LNCaP clone FGC (cell line): ENCODE measurements at regions not wholly inside any gene's neighbourhood (a gene's known extent, or its start where the extent isn't known, plus 50 kb on each side); places are given as distances from the start of the nearest gene placed in this dataset.

ENCODE experiments used
- DNase-seq: peaks from one replicate; pipeline ENCODE4 v3.0.0-alpha.2; 2011; ENCODE audit warnings: low read depth
- H3K4me3 ChIP-seq: 2 replicates; pipeline ENCODE4 v1.5.1; 2011; ENCODE audit warnings: mild to moderate bottlenecking, low read depth, low read length, control low read depth
- TF ChIP-seq, protein P1 (sequence below): IDR thresholded peaks from 2 replicates; pipeline ENCODE4 v1.5.1; 2012; ENCODE audit warnings: mild to moderate bottlenecking; ENCODE audit not compliant: control insufficient read depth, insufficient read depth; ENCODE audit errors: extremely low read depth

DNA sequence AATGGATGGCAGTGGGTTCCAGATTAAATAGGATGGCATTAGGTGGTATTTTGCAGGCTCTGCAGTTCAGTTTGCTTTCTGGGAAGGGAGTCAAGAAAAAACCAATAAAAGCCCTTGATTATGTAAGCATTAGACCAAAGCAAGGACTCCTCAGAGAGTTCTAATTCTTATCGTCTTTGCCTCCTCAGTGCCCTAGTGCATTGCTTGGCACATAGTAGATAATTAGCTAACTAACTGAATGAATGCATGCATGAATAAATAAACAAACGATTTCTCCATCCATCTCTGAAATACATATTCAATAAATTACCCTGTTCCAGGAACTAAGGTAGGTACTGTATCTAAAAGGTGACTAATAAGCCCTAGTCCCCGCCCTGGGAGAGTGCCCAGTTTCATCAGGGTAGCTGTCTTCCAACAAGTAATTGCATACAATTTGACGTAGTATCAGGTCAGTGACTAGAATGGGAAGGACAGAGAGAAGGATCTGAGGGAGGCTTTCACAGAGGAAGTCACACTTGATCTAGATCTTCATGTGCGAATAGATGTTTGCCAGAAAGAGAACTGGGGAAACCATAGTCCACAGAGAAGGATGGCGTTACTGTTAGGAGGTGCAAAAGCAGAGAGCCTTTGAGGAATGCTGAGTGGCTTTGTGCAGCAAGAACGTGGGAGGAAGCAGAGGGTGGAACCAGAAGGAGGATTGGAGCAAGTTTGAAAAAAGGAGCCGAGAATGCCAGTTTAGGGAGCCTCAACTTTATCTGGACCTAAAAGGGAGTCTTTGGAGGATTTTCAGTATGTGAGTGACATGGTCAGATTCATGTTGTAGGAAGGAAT, 111.4 kb downstream of the TBX19 start:
- no peak overlapping the region for H3K4me3 ChIP-seq
- peak; percentile 90 for DNase-seq
- TF ChIP-seq, protein P1, sequence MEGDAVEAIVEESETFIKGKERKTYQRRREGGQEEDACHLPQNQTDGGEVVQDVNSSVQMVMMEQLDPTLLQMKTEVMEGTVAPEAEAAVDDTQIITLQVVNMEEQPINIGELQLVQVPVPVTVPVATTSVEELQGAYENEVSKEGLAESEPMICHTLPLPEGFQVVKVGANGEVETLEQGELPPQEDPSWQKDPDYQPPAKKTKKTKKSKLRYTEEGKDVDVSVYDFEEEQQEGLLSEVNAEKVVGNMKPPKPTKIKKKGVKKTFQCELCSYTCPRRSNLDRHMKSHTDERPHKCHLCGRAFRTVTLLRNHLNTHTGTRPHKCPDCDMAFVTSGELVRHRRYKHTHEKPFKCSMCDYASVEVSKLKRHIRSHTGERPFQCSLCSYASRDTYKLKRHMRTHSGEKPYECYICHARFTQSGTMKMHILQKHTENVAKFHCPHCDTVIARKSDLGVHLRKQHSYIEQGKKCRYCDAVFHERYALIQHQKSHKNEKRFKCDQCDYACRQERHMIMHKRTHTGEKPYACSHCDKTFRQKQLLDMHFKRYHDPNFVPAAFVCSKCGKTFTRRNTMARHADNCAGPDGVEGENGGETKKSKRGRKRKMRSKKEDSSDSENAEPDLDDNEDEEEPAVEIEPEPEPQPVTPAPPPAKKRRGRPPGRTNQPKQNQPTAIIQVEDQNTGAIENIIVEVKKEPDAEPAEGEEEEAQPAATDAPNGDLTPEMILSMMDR = no peak

DNA sequence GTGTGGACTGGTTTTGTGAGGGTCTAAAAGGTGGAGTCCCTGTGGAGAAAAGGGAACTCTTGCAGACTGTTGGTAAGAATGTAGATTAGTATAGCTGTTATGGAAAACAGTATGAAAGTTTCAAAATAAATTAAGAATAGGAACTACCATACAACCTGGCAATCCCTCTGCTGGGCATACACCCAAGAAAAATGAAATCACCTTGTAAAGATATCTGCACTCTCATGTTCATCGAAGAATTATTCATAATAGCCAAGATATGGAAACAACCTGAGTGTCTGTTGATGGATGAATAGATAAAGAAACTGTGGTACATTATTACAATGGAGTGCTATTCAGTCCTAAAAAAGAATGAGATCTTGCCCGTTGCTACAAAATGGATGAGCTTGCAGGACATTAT, 109.6 kb downstream of the TBX19 start:
- TF ChIP-seq, protein P1 = no peak

DNA sequence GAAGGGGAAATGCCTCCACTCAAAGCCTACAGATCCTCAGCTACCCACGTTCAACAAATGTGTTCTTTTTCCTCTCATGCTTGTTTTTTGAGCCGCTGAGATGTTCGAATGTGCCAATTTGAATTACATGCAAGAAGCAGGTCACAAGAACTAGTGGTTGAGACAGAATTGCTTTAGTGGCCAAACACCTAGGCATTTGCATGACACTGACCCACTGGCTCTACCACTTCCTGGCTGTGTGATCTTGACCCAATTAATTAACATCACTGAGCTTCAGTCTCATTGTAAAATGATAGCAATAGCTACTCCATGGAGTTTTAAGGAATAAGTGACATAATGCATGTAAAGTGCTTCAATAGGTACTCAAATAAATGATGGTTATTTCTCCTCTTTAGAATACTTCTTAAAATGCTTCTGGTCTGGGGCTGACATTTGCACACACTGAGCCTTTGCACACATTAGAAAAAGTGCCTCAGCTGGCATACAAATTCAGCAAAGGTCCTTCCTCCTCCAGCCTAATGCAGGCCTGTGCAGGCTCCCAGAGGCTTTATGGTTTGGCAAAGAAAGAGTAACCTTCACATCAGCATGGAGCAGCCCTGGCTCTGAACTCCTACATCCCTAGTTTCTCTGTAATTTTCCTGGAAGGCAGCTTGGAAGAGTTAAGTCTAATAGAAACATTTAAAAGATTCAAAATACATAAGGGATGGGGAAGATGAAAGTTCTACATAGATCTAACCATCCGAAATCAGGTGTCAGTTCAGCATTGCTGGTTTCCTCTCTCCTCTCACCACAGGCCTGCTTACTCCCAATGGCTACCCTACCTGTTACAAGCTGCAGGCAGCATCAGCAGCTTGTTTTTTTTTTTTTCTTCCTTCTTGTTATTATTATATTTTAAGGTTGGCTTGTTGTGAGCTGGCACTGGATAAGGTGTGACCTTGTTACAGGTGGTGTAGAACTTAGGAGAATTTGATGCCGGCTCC, 107.4 kb downstream of the TBX19 start:
- no peak for DNase-seq
- TF ChIP-seq, protein P1 = no peak
- no peak overlapping the region for H3K4me3 ChIP-seq

More for the DNA sequence above, 109.6 kb downstream of the TBX19 start:
- DNase-seq = peak; percentile 38
- H3K4me3 ChIP-seq = no peak overlapping the region

DNA sequence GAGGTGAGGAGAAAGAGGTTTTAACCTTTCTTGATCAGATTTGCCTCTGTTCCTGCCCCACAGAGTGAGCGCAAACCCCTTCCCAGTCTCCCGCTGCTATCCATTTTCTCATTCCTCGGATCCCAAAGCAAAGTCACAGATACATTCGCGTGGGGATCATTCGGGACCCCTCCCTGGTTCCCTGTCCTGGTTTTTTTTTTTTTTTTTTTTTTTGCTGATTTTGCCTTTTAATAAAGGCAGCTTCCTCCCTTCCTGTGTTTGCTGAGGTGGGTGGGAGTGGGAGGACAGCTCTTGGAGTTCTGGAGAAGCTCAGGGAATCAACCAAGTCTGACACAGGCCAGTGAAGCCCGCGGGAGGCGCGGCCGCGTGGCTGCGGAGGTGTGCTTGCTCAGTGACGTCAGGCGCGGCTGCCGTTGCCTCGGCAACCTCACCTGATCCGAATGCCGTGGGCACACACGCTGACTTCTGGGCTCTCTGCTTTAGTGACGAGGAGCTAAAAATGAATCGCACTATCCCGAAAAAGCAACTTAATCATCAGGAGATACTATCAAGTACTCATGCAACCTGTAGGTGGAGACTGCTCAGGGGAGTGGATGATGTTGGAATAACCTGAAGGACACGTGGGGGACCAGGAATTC, 106.4 kb downstream of the TBX19 start:
- H3K4me3 ChIP-seq = 0 out of 2 replicates have a peak overlapping the region, but pooled peaks have one; percentile 5
- no peak for DNase-seq
- TF ChIP-seq, protein P1 = 0 out of 2 replicates have a peak, but pooled peaks have one; percentile 28

DNA sequence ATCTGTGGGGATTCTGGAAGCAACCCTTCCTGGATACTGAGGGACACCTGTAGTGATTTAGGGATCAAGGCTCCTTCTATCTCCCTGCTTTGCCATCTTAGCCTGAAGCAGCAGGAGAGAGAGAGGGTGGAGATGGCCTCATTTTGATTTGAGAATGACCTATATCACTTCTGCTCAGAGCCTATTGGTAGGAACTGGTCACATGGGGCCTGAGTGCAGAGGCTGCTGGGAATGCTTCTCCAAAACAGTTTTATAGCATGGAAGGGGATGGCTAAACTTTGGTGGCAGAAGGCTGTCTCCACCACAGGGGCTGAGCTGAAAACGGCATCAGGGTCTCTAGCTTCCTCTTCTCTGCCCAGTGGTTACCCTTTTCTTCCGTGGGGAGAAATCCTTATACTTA, 105.8 kb downstream of the TBX19 start:
- TF ChIP-seq, protein P1 = no peak
- H3K4me3 ChIP-seq = no peak overlapping the region
- no peak for DNase-seq

DNA sequence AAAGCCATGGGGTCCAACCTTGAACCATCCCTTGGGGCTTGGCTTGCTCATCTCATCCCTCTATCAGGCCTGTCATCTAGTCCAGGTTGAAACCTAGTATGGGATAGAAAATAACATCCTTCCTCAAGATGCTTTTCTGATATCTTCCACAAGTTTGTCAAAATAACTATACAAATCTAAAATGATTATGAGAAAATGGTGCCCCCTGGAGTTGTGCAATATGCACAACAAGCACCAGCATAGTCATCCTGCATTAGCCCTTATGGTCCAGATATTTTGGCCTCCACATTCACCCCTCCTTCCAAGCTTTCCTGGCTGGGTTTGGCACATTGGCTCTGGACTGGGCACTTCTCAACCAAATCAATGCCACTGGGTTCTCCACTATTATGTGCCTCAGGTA, 101.2 kb downstream of the TBX19 start:
- TF ChIP-seq, protein P1 = no peak
- no peak overlapping the region for H3K4me3 ChIP-seq
- DNase-seq = no peak
